GM19023 (cell line): ENCODE measurements at regions not wholly inside any gene's neighbourhood (a gene's known extent, or its start where the extent isn't known, plus 50 kb on each side); places are given as distances from the start of the nearest gene placed in this dataset.
"Not testable (repeated sequence)": the region's sequence is repeated elsewhere in the genome, so short reads cannot be mapped to it uniquely, and the experiment has no call there.

Experiments
- ATAC-seq: cut with Tn5 transposase; IDR thresholded peaks from one replicate; pipeline ENCODE4 v1.9.1; 2021; ENCODE audit warnings: mild to moderate bottlenecking, moderate library complexity; ENCODE audit not compliant: unreplicated experiment

DNA sequence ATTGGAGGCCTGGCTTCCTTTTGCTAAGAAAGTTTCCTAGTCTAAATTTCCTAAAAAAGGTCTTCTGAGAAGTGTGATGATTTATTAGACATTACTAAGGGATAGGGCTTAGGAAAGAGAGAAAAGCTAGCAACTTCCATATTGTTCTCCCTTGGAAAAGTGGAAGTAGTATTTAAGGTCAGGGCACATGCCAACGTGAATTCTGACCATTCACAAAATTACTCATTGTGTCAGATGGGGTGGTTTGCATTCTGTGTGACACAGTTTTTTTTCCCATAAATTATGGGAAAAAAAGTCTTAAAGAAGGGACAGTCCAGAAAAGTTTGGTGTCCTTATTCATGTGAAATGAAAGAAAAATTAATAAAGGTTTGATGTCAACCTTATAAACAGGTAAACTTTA lies 110.0 kb upstream of the ARRDC3 start:
- no peak for ATAC-seq

DNA sequence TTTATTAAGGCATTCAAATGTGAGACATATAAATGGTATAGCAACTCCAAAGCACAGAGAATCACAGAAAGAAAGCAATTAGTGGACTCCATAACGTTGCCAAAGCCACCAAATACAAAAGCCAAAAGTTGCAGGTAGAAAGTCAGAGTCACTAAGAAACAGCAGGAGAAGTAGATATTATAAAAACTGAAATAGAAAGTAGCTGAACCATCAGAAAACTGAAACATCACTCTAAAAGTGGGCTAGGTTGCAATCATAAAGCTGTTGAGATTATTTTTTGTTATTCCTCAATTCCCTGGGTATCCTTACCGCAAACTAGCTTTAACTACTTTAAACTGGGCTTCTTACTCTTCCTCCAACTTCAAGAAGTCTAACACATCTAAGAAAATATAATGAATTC lies 108.1 kb upstream of the ARRDC3 start:
- ATAC-seq = no peak

DNA sequence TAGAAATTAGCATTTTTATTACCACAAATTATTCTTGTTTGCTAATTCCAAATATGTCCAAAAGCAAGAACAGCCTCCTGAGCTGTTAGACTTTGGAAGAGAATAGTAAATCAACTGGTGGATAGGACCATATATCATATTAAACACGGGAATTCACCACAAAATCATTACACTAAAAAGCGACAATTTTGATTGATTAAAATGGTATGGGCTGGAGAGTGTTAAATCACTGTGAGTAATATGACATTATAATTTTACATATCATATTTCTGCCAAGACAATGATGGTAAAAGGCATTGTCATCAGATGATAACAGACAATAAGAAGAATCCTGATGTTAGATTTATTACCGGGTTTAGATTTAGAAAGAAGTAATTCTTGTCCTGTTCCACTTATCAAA lies 107.2 kb upstream of the ARRDC3 start:
- ATAC-seq = no peak

DNA sequence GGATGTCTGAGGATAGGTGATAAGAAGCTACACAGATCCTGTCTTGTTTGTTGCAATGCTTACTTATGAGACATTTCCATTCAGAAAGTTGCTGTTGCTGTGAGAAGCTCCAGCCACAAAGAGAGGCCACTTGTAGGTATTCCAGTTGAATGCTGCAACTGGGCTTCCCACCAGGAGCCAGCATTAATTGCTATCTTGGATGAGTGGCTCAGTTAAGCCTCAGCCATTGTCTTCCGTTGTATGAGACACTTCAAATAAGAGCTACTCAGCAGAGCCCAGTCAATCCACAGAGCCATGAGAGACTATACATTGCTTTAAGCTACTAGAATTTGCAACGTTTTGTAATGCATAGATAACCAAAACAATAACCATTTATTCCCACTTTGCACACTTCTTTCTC lies 104.3 kb upstream of the ARRDC3 start:
- no peak for ATAC-seq

DNA sequence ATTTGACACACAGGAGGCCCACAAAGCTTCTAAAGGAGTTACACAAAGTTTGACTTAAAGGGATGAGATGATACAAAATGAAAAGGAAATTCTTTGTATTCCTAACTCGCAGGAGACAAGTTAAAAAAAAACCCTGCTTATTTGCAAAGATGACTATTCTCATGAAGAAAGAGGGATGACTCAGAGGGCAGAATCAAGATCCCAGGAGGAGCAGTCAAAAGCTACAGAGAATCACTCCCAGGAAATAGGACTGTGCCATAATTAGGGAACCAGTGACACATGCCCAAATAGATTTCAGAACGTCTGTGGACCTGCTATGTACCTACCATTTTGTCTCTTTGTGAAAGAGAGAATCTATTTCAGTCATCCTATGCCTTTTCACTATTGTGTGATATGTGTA lies 103.5 kb upstream of the ARRDC3 start:
- ATAC-seq = no peak

DNA sequence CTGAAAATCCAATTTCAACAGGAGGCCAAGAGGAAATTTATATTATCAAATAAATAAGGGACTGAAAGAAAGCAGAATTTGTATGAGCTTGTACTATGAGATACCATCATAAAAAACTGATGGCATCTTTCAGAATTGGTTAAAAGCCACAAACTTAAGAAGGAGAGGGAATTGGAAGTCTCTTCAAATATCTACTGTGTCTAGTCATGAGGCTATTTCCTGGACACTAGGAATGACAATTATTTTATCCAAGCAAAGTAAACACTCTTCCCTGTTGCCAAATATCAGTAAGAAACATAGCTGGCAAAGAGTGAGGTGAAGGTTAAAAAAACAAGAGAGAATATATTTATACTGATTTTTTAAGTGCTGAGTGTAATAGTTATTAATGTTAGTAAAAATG lies 101.5 kb upstream of the ARRDC3 start:
- ATAC-seq = no peak

DNA sequence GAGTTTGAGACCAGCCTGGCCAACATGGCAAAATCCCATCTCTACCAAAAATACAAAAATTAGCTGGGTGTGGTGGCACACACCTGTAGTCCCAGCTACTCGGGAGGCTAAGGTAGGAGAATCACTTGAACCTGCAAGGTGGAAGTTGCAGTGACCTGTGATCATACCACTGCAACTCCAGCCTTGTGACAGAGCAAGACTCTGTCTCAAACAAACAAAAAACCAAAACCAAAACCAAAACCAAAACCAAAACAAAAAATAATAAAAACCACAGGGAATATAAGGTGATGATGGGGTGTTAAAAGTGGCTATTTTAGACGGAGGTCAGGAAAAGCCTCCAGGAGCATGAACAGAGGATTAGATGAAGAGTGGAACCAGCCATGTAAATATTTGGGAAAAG lies 96.3 kb upstream of the ARRDC3 start:
- not testable (repeated sequence) for ATAC-seq

DNA sequence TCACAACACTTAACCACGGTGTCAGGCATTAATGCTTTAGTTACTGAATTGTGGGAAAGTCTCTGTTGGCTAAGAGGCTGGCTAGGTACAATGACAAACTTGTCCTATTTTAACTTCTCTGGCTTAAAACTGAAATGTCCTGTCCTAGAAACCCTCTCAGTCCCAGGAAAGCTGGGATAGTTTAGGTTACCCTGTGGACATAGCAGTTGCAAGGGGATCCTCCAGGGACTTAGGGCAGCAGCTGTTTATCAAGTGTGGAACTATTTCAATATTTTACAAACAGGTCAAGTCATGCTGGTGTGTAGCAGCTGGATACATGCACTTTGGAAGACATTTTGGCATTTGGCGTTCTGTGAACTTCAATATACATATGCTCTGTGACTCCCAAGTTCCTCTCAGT lies 95.0 kb upstream of the ARRDC3 start:
- no peak for ATAC-seq

DNA sequence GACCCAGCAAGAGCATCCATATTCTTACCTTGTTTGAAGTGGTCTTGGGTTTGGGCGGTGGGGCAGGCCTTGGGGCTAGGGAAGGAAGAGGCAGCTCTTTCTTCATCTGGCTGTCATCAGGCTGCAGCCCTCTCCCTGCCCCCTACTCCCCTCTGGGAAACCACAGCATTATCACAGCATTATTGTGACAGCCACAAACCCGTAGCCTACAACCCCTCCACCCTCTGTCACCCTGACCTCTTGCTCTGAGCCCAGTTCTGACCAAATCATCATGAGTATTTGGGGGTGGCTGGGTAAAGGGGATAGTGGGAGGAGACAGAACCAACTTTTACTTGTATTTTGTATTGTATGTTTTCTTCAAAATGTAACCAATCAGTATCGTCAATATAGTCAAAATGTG lies 94.3 kb upstream of the ARRDC3 start:
- no peak for ATAC-seq

DNA sequence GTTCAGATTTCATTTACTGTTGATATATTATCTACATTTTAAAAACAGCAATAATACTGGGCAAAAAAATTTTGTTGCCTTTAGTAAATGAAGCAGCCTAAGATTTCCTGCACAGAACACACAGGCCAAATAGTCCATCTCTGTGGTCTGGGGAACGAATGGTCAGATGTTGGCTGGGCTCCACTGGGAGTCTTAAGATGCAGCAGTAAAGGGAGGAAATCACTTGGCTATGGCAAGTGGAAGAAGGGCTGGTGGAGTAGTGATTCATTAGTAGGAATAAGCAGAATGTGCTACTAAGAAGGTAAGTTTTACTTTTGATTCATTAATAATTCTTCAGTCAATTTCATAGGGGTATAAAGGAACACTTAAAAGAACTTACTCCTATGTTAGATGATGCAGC lies 91.1 kb upstream of the ARRDC3 start:
- no peak for ATAC-seq

DNA sequence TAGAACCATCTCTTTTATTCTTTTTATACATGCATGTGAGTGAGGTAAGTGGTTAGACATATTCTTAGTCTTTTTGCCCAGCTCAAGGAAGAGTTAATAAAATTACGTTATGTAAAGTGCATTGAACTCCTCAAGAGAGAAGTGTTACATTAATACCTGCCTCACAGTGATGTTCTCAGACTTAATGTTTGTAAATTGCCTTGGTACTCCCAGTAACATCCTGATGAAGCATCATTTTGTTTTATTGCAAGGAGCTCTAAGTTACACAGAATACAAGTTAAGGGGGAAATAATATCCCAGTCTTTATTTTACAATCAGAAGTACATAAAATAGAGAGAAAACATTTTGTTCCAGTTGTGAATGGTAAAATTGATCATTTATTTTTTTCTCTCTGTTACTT lies 89.5 kb upstream of the ARRDC3 start:
- no peak for ATAC-seq

DNA sequence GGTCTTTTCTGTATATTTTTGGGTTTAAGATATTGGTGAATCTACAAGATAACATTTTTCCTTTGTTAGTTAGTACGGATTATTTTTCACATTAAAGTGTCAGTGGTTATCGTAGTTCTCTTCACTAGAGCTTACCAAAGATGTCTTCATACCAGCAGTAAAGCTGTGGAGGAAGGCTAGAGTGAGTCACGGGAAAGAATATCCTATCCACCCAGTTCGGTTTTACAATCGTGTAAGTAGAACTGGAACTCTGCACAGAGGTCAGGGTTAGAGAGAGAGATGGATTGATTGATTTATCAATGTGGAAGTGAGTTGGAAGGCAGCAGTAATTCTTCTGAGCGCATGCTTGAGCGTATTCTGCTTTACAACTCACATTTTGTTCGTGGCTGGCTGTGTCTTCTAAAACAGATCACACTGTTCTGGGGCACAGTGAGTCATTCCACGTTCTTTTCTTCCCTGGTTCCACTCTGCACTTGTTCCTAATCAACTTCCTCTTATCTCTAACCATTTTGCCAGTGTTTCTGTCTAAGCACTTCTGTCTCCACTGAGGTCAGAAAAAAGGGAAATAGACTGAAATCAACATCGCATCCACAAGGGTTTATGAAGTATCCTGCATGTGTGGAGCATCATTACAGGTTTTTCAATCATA lies 86.5 kb upstream of the ARRDC3 start:
- ATAC-seq = no peak

DNA sequence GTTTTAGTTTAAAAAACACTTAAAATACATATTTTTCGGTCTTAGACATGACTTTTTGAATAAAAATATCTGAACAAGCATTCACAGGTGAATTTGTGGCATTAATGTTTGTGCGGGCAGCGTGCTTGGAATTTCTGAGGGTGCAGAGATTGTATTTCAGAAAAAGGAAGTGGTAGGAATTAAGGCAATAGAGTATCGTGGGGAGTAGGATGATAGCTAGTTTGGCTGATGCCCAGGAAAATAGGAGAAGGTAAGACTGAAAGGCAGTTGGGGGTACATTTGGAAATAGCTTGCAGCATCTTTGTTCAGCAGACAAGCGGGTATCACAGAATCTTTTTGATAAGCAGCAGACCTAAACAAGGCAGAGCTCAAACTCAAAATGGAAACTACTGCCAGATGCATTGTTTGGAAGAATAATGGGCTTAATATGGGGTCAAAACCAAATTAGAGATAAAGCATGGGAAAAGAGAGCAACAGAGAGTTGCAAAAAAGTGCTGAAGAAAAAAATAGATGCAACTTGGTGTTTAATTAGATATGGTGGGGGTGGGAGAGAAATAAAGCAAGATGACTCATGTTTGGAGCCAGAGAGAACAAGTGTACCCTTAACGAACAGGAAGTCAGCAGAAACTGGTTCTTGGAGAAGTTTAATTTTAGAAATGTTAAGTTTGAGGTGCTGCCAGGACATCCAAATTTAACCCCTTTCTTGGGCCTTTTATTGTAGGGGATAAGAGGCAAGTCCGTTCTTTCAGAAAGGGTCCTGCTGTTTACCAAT lies 85.7 kb upstream of the ARRDC3 start:
- ATAC-seq = no peak

DNA sequence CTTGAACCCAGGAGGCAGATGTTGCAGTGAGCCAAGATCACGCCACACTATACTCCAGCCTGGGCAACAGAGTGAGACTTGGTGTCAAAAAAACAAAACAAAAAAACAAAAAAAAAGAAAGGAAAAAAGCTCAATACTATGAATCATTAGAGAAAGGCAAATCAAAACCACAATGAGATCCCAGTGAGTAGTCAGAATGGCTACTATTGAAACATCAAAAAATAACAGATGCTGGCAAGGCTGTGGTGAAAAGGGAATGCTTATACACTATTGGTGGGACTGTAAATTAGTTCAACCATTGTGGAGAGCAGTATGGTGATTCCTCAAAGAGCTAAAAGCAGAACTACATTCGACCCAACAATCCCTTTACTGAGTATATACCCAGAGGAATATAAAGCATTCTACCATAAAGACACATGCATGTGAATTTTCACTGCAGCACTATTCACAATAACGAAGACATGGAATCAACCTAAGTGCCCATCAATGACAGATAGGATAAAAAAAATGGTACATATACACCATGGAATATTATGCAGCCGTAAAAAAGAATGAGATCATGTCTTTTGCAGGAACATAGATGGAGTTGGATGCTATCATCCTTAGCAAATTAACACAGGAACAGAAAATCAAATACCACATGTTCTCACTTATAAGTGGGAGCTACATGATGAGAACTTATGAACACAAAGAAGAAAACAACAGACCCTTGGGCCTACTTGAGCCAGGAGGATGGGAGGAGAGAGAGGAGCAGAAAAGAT lies 81.9 kb upstream of the ARRDC3 start:
- ATAC-seq = no peak

DNA sequence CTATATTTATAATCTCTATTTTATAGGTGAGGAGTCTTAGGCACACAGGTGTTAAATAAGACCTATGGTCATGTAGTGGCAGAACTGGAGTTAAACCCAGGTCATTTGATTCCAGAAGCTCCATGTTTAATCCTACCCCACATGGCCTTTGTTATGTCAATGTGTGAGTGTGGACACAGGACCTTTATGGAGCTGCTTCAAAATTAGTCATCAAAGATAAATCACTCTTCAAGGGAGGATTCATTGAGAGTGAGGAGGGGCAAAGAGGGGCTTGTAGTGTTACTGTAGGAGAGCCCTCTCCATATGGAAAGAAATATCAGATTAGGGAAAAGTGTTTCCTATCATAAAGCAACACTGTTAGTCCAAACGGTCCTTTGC lies 74.6 kb upstream of the ARRDC3 start:
- no peak for ATAC-seq

DNA sequence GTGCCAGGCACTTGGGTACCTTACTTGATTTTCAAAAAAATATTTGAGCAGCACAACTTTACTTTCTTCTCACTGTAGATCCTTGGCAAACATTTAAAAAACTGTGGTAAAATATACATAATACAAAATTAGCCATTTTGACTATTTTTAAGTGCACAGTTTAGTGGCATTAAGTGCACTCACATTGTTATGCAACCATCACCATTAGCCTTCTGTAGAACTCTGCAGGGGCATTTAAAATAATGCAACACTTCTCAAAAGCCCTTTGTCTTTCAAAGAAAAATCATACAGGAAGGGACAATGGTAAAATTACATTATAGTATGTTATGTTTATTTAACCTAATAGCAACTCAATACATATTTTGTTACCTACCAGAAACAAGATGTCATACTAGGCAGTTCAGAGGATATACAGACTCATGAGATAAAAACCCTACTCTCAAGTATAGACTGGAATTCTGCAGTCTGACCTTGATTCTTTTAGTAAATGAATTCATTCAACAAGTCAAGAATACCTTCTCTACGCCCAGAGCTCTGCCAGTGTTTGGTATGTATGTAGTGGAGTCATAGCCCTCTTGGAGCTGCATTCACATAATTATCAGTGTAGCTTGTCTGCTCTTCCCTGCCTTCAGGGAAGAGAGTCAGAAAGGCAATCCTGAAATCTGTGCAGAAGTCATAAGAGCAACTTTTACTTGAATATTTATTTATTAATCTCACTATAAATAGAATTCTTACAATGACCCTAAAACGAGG lies 74.0 kb upstream of the ARRDC3 start:
- ATAC-seq = no peak

DNA sequence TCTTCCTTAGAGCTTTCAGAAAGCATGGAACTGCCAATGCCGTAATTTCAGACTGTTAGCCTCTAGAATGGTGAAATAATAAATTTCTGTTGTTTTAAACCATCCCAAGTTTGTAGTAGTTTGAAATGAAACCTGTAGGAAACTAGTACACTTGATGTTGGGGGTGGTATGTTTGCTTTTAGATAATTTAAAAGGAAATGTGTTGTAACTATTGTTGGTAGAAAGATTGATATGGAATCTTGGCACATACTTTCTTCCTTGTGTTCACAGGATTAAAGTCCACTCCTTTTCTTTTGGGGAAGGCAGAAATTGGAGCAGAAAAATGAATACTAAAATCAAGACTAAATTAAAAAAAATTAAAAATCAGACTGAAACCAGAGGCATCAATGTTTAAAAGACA lies 66.0 kb upstream of the ARRDC3 start:
- no peak for ATAC-seq

DNA sequence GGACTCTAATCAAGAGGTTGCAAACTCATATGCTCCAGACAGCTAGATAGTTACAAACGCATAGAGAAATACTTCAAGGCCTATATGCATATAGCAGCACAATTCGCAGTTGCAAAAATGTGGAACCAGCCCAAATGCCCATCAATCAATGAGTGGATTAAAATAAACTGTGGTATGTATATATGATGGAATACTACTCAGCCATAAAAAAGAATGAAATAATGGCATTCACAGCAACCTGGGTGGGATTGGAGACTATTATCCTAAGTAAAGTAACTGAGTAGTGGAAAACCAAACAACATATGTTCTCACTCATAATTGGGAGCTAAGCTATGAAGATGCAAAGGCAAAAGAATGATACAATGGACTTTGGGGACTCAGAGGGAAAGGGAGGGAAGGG lies 65.0 kb upstream of the ARRDC3 start:
- not testable (repeated sequence) for ATAC-seq

DNA sequence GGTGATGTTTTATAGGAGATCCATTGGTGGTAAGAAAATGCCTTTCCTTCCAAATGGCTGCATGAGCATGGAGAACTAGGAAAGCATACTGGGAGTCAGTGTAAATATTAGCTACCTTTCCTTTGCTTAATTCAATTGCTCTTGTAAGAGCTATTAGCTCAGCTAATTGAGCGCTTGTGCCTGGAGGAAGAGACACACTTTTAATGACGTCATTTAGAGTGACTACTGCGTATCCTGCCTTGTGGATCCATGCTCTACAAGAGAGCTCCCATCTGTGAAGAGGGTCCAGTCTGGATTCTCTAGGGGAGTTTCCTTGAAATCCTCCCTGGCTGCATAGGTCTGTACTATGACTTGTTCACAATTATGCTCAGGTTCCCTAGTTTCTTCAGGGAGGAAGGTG lies 63.8 kb upstream of the ARRDC3 start:
- ATAC-seq = not testable (repeated sequence)

DNA sequence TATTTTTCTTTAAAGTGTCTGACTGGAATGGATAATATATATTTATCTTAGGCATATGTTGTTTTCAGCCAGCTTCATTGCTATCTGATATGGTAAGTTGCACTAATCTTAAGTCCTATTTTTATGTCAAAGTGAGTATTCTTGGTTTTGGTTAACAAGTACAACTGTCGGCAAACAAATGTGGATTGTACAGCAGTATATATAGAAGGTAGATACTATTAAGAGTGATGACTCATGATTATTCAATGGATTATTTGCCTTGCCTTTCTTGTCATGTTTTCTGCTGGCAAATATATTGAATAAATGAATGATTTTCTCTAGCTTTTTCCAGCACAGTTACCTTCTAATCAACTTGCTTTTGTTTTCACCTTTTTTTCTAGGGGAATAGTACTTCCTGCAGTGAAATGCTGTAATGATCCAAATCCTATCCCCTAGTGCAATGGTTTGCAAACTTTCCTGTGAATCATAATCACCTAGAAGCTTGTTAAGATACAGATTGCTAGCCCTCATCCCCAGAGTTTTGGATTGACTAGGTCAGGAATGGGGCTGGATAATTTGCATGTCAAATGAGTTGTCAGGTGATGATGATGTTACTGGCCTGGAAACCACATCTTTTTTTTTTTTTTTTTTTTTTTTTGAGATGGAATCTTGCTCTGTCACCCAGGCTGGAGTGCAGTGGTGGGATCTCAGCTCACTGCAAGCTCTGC lies 60.8 kb upstream of the ARRDC3 start:
- ATAC-seq = no peak

DNA sequence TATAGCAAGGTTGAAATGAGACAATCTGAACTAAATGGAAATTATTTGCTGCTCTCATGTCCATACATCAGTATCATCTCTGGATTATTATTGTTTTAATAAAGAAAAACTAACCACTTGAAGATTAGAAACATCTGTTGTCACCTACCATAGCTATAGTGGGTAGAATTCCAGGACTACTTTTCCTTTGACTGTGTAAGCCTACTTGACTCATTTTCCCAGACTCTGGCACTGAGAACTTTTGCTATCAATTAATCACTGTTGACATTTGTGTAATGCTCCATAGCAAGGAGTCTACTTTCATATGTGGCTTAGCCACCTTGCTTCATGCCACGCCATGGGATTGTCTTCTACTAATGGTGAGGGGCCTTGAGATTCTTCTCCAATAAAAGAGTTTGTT lies 59.9 kb upstream of the ARRDC3 start:
- ATAC-seq = no peak
